ENCODE measurements at regions not wholly inside any gene's neighbourhood (a gene's known extent, or its start where the extent isn't known, plus 50 kb on each side); places are given as distances from the start of the nearest gene placed in this dataset.

- no peak for FAIRE-seq
These were observed 62.9 kb upstream of the OXGR1 start for GRCh38 chr13:97057176-97057575.

GRCh38 chr13:97058391-97058790, 64.1 kb upstream of the OXGR1 start:
- no peak for FAIRE-seq

GRCh38 chr13:97058926-97059325, 64.7 kb upstream of the OXGR1 start:
- FAIRE-seq = no peak

DNA sequence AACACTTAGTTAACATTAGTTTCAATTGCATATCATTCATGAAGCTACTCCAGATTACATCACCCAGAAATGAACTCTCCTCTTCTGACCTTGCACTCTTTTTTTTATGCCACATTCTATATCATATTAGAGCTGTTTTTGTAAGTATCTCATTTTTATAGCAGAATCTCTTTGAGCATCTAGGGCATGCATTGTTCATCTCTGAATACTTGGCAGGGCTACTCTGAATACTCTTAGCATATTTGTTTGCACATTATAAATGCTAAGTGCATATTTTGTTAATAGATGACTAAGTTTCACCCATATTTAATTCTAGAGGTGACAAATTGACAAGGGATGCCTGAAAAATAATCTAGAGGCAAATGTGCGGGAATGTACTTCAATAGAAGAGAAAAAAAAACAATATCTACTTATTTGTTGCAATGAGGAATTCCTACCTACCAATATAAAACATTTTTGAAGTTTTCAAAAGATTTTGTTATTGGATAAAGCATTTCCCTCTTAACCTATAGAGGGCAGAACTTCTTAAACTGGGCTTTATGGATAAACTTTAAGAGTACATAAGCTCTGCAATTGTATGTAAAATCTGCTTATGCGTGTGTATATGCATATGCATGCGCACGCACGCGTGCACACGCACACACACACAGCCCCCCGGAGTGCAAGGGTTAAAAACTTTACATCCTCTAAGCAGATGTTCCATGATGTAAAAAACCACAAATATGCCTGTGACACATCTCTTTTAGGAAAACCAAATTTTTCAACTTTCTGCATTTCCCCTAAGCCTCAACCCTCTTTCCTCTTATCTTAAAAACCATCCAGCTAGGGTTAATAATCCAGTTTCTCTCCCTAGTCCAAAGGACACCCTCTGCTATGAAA, 73.0 kb upstream of the OXGR1 start:
- FAIRE-seq = peak; percentile 44

DNA sequence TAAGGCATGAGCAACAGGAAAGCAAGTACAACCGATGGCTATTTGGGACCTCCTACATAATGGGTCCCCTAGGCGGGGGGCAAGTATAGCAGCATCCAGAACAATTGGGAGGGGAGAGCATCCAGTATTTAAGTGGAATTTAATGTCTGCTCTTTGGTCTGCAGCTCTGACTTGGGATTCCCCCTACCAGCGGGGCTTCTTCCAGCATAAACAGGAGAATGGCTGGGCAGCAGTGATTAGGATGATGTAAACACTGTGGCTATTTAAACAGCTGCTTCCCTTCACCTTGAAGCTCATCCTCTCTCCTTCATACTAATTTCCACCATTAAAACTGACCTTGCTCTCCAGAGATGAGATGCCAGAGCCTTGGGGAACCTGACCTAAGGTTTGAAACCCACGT, 73.9 kb upstream of the OXGR1 start:
- FAIRE-seq = no peak

DNA sequence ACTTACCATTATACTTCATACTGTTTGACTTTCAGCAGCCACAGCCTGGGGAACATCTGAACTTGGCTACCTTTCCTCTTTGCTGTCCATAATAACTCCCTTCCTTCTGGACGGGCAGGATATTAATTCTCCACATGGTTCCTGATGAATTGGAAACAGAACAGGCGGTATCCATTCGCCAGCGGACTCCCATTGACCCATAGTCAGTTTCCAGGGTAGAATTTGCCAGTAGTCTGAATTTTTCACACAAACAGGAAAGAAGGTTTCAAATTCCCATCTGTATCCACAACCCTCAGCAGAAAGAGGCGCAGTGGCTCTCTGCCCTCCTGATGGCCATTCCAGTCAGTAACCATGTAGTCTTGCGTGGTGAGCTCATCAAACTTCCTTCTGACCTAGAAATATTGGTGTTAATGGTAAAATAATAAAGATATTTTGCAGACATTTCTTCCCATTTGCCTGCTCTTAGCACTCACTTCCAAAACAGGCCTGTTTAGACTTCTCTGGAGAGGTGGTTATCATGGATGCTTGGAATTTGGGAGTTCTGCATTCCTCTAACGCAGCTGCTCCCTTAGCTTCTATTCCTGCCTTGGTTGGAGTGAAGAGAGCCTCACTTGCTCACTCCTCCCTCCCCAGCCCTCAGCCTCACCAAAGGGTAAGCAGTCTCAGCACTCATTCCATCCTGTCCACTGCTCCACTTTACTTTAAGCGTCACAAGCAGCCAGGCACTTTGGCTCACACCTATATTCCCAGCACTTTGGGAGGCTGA, 75.0 kb upstream of the OXGR1 start:
- no peak for FAIRE-seq

DNA sequence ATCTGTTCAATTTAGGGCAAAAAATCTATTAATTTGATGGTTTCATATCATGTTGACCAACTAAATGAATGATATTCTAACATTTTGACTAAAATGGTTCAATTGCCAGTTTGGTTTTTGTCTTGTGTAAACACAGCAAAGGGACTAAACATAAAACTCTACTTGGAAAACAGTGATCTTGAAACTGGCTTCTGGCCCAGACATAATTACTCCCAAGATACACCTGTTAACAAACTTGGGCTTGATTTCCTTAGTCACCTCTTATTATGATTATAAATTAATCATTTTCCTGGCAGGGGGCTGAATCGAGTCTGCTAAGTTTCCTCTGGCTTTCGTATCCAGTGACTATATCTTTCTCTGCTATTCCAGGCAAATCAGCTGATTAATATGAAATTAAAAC, 78.0 kb upstream of the OXGR1 start:
- no peak for FAIRE-seq

- FAIRE-seq = no peak
These were observed 80.3 kb upstream of the OXGR1 start for GRCh38 chr13:97074618-97075017.

DNA sequence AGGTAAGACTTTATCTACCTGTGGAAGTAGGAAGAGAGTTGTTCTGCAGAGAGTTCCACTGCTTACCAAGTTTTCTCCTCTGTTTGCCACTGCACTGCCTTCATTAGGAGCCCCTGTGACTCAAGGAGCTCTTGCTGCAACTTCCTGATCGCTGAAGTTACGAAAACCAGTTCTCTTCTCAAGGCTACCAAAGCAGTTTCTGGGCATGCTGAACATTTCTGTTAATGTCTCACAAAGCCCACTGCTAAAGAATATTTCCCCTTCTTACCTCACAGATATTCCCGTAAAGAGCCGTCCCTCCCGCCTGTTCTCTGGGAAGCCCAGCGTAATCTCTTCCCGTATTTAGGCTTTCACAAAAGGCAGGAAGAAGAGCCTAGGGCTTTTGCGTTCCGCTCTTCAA, 82.6 kb upstream of the OXGR1 start:
- no peak for FAIRE-seq

GRCh38 chr13:97077341-97077740, 83.1 kb upstream of the OXGR1 start:
- FAIRE-seq = no peak

- no peak for FAIRE-seq
These were observed 85.5 kb upstream of the OXGR1 start for GRCh38 chr13:97079726-97080125.

GRCh38 chr13:97082461-97083207, 88.4 kb upstream of the OXGR1 start:
- no peak for FAIRE-seq

DNA sequence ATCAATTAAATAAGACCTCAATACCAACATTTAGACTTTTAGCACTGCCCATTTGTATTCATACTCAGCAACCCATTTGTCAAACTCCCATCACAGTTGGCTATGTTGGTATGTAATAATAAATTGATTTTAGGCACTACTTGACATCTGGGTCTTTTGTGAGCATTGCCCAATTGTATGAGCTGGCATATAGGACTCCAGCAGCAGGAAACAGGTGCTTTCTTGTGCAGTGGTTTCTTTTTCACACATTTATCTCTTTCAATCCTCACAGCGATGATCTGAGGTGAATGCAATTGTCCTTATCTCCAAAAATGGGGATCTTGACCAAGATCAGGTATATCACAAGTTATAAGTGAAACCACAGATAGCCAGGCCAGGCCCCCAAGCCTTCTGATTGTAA, 96.9 kb upstream of the OXGR1 start:
- FAIRE-seq = no peak

GRCh38 chr13:97100821-97101220, 106.5 kb upstream of the OXGR1 start:
- FAIRE-seq = no peak

DNA sequence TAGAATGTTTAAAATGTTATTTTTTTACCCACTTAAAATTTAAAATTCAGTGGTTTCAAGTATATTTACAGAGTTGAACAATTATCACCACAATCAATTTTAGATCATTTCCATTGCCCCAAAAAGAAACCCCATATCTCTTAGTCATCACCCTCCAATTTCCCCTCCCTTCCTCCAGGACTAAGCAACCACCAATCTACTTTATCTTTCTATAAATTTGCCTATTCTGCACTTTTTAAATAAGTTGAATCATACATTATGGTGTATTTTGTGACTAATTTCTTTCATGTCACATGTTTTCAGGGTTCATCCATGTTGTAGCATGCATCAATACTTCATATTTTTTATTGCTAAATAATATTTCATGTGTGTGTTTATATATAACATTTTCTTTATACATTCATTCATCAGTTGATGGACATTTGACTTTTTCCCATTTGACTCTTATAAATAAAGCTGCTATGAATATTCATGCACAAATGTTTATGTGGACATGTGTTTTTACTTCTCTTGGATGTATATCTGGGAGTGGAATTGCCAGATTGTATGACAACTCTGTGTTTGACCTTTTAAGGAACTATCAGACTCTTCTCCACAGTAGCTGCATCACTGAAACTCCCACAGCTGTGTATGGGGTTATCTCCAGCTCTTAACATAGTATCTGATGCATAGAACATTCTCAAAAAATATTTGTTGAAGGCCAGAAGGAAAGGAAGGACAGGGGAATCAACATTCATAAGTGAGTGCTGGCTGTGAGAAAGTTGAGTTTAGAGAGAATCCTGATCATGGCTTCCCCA, 107.8 kb upstream of the OXGR1 start:
- FAIRE-seq = no peak

GRCh38 chr13:97106323-97106722, 112.0 kb upstream of the OXGR1 start:
- no peak for FAIRE-seq

GRCh38 chr13:97107815-97108529, 113.7 kb upstream of the OXGR1 start:
- no peak for FAIRE-seq

- no peak for FAIRE-seq
These were observed 113.6 kb upstream of the MBNL2 start for GRCh38 chr13:97108530-97108900.

DNA sequence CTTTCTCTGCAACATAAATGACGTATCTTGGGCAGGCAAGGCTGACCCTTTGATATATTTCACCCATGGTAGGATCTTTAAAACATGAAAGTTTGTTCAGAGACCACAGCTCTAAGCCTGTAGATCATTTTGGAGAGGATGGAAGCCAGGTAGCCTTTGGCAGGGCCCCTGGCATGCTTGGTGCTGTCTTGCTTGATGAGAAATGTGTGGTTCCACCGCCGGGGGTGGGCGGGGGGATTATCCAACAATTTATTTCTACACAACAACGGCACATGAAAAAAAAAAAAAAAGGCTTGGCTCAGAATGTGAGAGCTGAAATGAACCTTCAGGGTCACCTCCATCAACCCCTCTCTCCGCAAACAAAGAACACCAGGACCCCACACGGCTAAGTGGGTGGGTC, 112.9 kb upstream of the MBNL2 start:
- no peak for FAIRE-seq

GRCh38 chr13:97109841-97110492, 112.2 kb upstream of the MBNL2 start:
- FAIRE-seq = peak; percentile 58

GRCh38 chr13:97110936-97111335, 111.2 kb upstream of the MBNL2 start:
- no peak for FAIRE-seq

- no peak for FAIRE-seq
These were observed 110.4 kb upstream of the MBNL2 start for GRCh38 chr13:97111756-97112155.

Data from A204.1 (cell line).